HCT116 (cell line): ENCODE measurements at regions not wholly inside any gene's neighbourhood (a gene's known extent, or its start where the extent isn't known, plus 50 kb on each side); places are given as distances from the start of the nearest gene placed in this dataset.

Experiments used
- ATAC-seq: fragments of 200-7000 bp; cut with Tn5 transposase; 2 replicates; pipeline ENCODE4 v1.9.1; 2020; ENCODE audit warnings: mild to moderate bottlenecking, moderate library complexity
- BruUV-seq: library from RNA; stranded (reverse); fragments of 400-500 nt; replicated peaks from 2 replicates; lab custom pipeline; 2021; lab: Mats Ljungman, UMichigan
- CTCF ChIA-PET: fragments of 300-600 bp; sonication (Branson Sonifier 250); formaldehyde crosslinking; loops from one replicate; lab custom pipeline; 2021; ENCODE audit warnings: antibody characterized with exemption; lab: Charles Lee
- POLR2A ChIA-PET: fragments of 300-600, 350-600 bp; sonication (Branson Sonifier 250); formaldehyde crosslinking; loops from one replicate; lab custom pipeline; 2021; ENCODE audit warnings: antibody characterized with exemption; lab: Charles Lee
- RAD21 ChIA-PET, 2 experiments: fragments of 300-600 bp; sonication (Branson Sonifier 250); formaldehyde crosslinking; loops; one replicate each; lab custom pipeline; 2023; ENCODE audit warnings: low total read pairs in 2 of 2; ENCODE audit not compliant: uncharacterized antibody in 2 of 2, unreplicated experiment in 2 of 2, low non-redundant PET in 1 of 2; lab: Charles Lee
- DNase-seq: peaks from one replicate; pipeline ENCODE4 v3.0.0-alpha.2; 2010; ENCODE audit warnings: low read depth, low spot score
- H2AFZ ChIP-seq: fragments of 200-600 bp; shearing (Covaris generic), sonication (generic); 2 replicates; pipeline ENCODE4 v1.6.1; 2017; ENCODE audit warnings: low read depth, mixed run types, mixed read lengths, antibody characterized with exemption, low read length; ENCODE audit not compliant: poor library complexity, severe bottlenecking
- H3K27ac ChIP-seq: 2 replicates; pipeline ENCODE4 v1.5.1; 2012; ENCODE audit warnings: low read depth, low read length
- H3K27me3 ChIP-seq: fragments of 200-600 bp; sonication (generic); 2 replicates; pipeline ENCODE4 v1.6.1; 2016; ENCODE audit warnings: mixed run types, low read length, mixed read lengths; ENCODE audit not compliant: insufficient read depth
- H3K36me3 ChIP-seq, 2 experiments: fragments of 200-500 bp in 1 of 2; fragments of 200-600 bp in 1 of 2; sonication (Bioruptor generic) in 1 of 2; sonication (generic) in 1 of 2; 2 replicates each; pipeline versions ENCODE4 v1.5.1 to v1.6.1; 2014 to 2016; ENCODE audit warnings: low read length in 2 of 2, inconsistent platforms in 1 of 2, mixed read lengths in 1 of 2, mixed run types in 1 of 2; ENCODE audit not compliant: insufficient read depth in 2 of 2, control insufficient read depth in 1 of 2
- H3K4me1 ChIP-seq, 2 experiments: fragments of 200-600 bp in 1 of 2; sonication (generic) in 1 of 2; 2 replicates each; pipeline versions ENCODE4 v1.5.1 to v1.6.1; 2012 to 2017; ENCODE audit warnings: low read length in 2 of 2, inconsistent platforms in 1 of 2, mild to moderate bottlenecking in 1 of 2, mixed read lengths in 1 of 2, mixed run types in 1 of 2, moderate library complexity in 1 of 2; ENCODE audit not compliant: insufficient read depth in 2 of 2, control insufficient read depth in 1 of 2
- H3K4me2 ChIP-seq: fragments of 200-600 bp; sonication (generic); 2 replicates; pipeline ENCODE4 v1.6.1; 2017; ENCODE audit warnings: mixed run types, low read length, mixed read lengths
- H3K4me3 ChIP-seq, 2 experiments: fragments of 200-600 bp in 1 of 2; sonication (generic) in 1 of 2; replicated peaks in 1 of 2; 2 replicates each; pipeline ENCODE4 v1.5.1; 2011 to 2016; ENCODE audit warnings: low read length in 2 of 2, control low read depth in 1 of 2, low read depth in 1 of 2, mild to moderate bottlenecking in 1 of 2, mixed read lengths in 1 of 2, mixed run types in 1 of 2
- H3K79me2 ChIP-seq: fragments of 200-600 bp; sonication (generic); 2 replicates; pipeline ENCODE4 v1.6.1; 2017; ENCODE audit warnings: mild to moderate bottlenecking, mixed run types, low read length, moderate library complexity, mixed read lengths; ENCODE audit not compliant: insufficient read depth
- H3K9ac ChIP-seq: fragments of 200-600 bp; sonication (generic); 2 replicates; pipeline ENCODE4 v1.6.1; 2016; ENCODE audit warnings: low read length, mixed read lengths
- H3K9me2 ChIP-seq: fragments of 200-600 bp; sonication (generic), shearing (Covaris generic); 2 replicates; pipeline ENCODE4 v1.6.1; 2017; ENCODE audit warnings: mixed run types, mild to moderate bottlenecking, moderate library complexity; ENCODE audit not compliant: insufficient read depth
- H3K9me3 ChIP-seq, 2 experiments: fragments of 200-500 bp in 1 of 2; fragments of 200-600 bp in 1 of 2; sonication (Bioruptor generic) in 1 of 2; sonication (generic) in 1 of 2; 2 replicates each; pipeline ENCODE4 v1.6.1; 2014 to 2017; ENCODE audit warnings: low read length in 2 of 2, mixed read lengths in 2 of 2, inconsistent platforms in 1 of 2, low read depth in 1 of 2, mild to moderate bottlenecking in 1 of 2, mixed run types in 1 of 2, moderate library complexity in 1 of 2; ENCODE audit not compliant: control insufficient read depth in 1 of 2, insufficient read depth in 1 of 2
- H4K20me1 ChIP-seq: fragments of 200-600 bp; sonication (generic), shearing (Covaris generic); 2 replicates; pipeline ENCODE4 v1.6.1; 2017; ENCODE audit warnings: mixed run types, mild to moderate bottlenecking, moderate library complexity; ENCODE audit not compliant: insufficient read depth
- ATF3 ChIP-seq: IDR thresholded peaks from 2 replicates; pipeline ENCODE4 v1.6.1; 2012
- CBX3 ChIP-seq: IDR thresholded peaks from 2 replicates; pipeline ENCODE4 v1.6.1; 2012; ENCODE audit warnings: low read depth
- CEBPB ChIP-seq: IDR thresholded peaks from 2 replicates; pipeline ENCODE4 v1.6.1; 2012; ENCODE audit warnings: low read depth
- EGR1 ChIP-seq: IDR thresholded peaks from 2 replicates; pipeline ENCODE4 v1.6.1; 2012; ENCODE audit warnings: low read depth
- ELF1 ChIP-seq: IDR thresholded peaks from 2 replicates; pipeline ENCODE4 v1.6.1; 2012; ENCODE audit warnings: low read depth, borderline replicate concordance
- EZH2 ChIP-seq: fragments of 200-600 bp; sonication (generic); IDR thresholded peaks from 2 replicates; pipeline ENCODE4 v1.6.1; 2017; ENCODE audit warnings: antibody characterized with exemption, mixed run types
- JUND ChIP-seq: IDR thresholded peaks from 2 replicates; pipeline ENCODE4 v1.6.1; 2012
- MAX ChIP-seq: IDR thresholded peaks from 2 replicates; pipeline ENCODE4 v1.6.1; 2012
- POLR2A ChIP-seq: IDR thresholded peaks from 2 replicates; pipeline ENCODE4 v1.7.0; 2011; ENCODE audit warnings: borderline replicate concordance; ENCODE audit not compliant: insufficient read depth, insufficient read length; ENCODE audit errors: extremely low read depth
- POLR2AphosphoS5 ChIP-seq: IDR thresholded peaks from 2 replicates; pipeline ENCODE4 v1.6.1; 2011; ENCODE audit warnings: mild to moderate bottlenecking, low read depth, low read length, moderate library complexity
- RAD21 ChIP-seq: IDR thresholded peaks from 2 replicates; pipeline ENCODE4 v1.6.1; 2012; ENCODE audit warnings: low read depth, mild to moderate bottlenecking
- REST ChIP-seq: IDR thresholded peaks from 2 replicates; pipeline ENCODE4 v1.6.1; 2012; ENCODE audit warnings: low read depth
- SIN3A ChIP-seq: IDR thresholded peaks from 2 replicates; pipeline ENCODE4 v1.6.1; 2012; ENCODE audit warnings: low read depth
- SP1 ChIP-seq: IDR thresholded peaks from 2 replicates; pipeline ENCODE4 v1.6.1; 2012; ENCODE audit warnings: low read depth
- SRF ChIP-seq: IDR thresholded peaks from 2 replicates; pipeline ENCODE4 v1.6.1; 2012; ENCODE audit warnings: low read depth
- TCF7L2 ChIP-seq: IDR thresholded peaks from 2 replicates; pipeline ENCODE4 v1.7.0; 2011; ENCODE audit warnings: borderline replicate concordance, inconsistent platforms; ENCODE audit not compliant: insufficient read depth, insufficient read length; ENCODE audit errors: extremely low read depth
- YY1 ChIP-seq: IDR thresholded peaks from 2 replicates; pipeline ENCODE4 v1.6.1; 2011; ENCODE audit warnings: low read length, low read depth, moderate library complexity, mild to moderate bottlenecking; ENCODE audit not compliant: insufficient replicate concordance; ENCODE audit errors: extremely low read depth
- ZNF274 ChIP-seq: fragments of 200-500 bp; sonication (Bioruptor generic); IDR thresholded peaks from 2 replicates; pipeline ENCODE4 v1.6.1; 2014; ENCODE audit warnings: mild to moderate bottlenecking, low read depth, low read length, inconsistent platforms
- intact Hi-C: fragments of 100-400 bp; cut with micrococcal nuclease; formaldehyde crosslinking; loops from 2 replicates; pipeline ENCODE4 v1.10.0; 2022

- ChIA-PET CTCF (no interaction called here), RAD21 (no interaction called here), POLR2A (no interaction called here)
- Histone ChIP-seq H3K9me2 (no peaks in the 10 kb centered on the region; the same call in 1 of the 2 replicates), H3K79me2 (no peaks in the 10 kb centered on the region), H3K27me3 (no peaks in the 10 kb centered on the region), H2AFZ (no peak overlapping the region), H3K4me2 (no peak overlapping the region), H3K9me3 (peaks cover 5% of the 10 kb centered on the region in 2 experiments; a peak in 1 of 4 replicates), H4K20me1 (no peaks in the 10 kb centered on the region), H3K9ac (no peak overlapping the region), H3K4me1 (no peaks in the 10 kb centered on the region), H3K27ac (no peak overlapping the region)
- DNase-seq (no peak), ATAC-seq (no peak)
- no TSS peak for BruUV-seq
- TF ChIP-seq POLR2A = no peak
- no peak for TF ChIP-seq CBX3
- TF ChIP-seq SP1 = no peak
- TF ChIP-seq EZH2 = no peak
- no peak for TF ChIP-seq YY1
- no peak for TF ChIP-seq ELF1
- TF ChIP-seq TCF7L2 = no peak
- TF ChIP-seq RAD21 = no peak
- TF ChIP-seq, all 23 proteins: peak for 0
- intact Hi-C loops = no loop called here
- Histone ChIP-seq H3K36me3 (no peaks in the 10 kb centered on the region), H3K4me3 (no peak overlapping the region)
Observed at GRCh38 chr3:166533740-166534139, 696.5 kb upstream of the BCHE start.

GRCh38 chr3:166531730-166532129 is 694.5 kb upstream of the BCHE start:
- H3K4me2 ChIP-seq = no peak overlapping the region
- no peak overlapping the region for H3K27ac ChIP-seq
- H3K9me3 ChIP-seq = peaks cover 5% of the 10 kb centered on the region in 2 experiments; a peak in 1 of 4 replicates
- no peak overlapping the region for H2AFZ ChIP-seq
- CTCF ChIA-PET = no interaction called here
- no peaks in the 10 kb centered on the region for H3K4me1 ChIP-seq
- no peaks in the 10 kb centered on the region; the same call in 1 of the 2 replicates for H3K9me2 ChIP-seq
- no peaks in the 10 kb centered on the region for H4K20me1 ChIP-seq
- H3K79me2 ChIP-seq = no peaks in the 10 kb centered on the region
- intact Hi-C loops = no loop called here
- POLR2A ChIA-PET = no interaction called here
- ATAC-seq = no peak
- RAD21 ChIA-PET = no interaction called here
- BruUV-seq = no TSS peak
- H3K9ac ChIP-seq = no peak overlapping the region
- no peaks in the 10 kb centered on the region for H3K27me3 ChIP-seq
- no peaks in the 10 kb centered on the region for H3K36me3 ChIP-seq
- DNase-seq = no peak
- no peak overlapping the region for H3K4me3 ChIP-seq
- TF ChIP-seq EGR1 = no peak
- TF ChIP-seq MAX = no peak
- no peak for TF ChIP-seq ZNF274
- TF ChIP-seq SP1 = no peak
- TF ChIP-seq TCF7L2 = no peak
- no peak for TF ChIP-seq CEBPB
- TF ChIP-seq SRF = no peak
- TF ChIP-seq CBX3 = no peak
- no peak for TF ChIP-seq ATF3
- TF ChIP-seq SIN3A = no peak
- TF ChIP-seq POLR2A = no peak
- TF ChIP-seq REST = no peak
- no peak for TF ChIP-seq POLR2AphosphoS5
- TF ChIP-seq JUND = no peak
